ENCODE measurements at regions not wholly inside any gene's neighbourhood (a gene's known extent, or its start where the extent isn't known, plus 50 kb on each side); places are given as distances from the start of the nearest gene placed in this dataset.

DNA sequence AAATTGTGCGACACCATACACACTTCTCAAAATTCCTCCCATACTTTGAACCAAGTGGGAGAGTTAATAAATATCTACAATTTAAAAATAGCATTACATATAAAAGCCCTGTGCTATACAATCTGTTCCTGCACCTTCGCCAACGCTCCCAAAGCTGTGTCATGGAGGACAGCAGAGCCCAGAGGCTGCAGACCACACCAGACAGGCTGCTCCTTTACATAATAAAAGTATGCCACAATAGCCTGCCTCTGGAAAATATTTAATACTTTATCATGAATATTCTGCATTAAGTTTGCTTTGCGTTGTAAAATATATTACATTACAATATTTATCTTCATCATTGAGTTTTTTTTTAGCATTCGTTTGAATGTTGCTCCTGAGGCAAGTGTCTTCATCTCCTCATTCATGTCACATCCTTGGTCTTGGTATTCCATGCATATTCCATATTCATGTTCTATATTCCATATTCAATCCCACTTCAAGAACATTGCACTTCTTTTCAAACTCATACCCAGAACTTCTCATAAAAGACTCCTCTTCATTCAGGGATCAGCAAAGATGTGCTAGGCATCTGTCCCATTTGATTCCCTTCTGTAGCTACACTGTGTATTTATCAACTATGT lies 663.9 kb downstream of the POM121L12 start:
- no peak for DNase-seq (ENCODE audit: low spot score)

GRCh38 chr7:53719122-53719521 lies 683.7 kb downstream of the POM121L12 start:
- DNase-seq (ENCODE audit: low spot score): no peak

GRCh38 chr7:53740971-53741370 lies 705.5 kb downstream of the POM121L12 start:
- DNase-seq (ENCODE audit: low spot score): no peak

DNA sequence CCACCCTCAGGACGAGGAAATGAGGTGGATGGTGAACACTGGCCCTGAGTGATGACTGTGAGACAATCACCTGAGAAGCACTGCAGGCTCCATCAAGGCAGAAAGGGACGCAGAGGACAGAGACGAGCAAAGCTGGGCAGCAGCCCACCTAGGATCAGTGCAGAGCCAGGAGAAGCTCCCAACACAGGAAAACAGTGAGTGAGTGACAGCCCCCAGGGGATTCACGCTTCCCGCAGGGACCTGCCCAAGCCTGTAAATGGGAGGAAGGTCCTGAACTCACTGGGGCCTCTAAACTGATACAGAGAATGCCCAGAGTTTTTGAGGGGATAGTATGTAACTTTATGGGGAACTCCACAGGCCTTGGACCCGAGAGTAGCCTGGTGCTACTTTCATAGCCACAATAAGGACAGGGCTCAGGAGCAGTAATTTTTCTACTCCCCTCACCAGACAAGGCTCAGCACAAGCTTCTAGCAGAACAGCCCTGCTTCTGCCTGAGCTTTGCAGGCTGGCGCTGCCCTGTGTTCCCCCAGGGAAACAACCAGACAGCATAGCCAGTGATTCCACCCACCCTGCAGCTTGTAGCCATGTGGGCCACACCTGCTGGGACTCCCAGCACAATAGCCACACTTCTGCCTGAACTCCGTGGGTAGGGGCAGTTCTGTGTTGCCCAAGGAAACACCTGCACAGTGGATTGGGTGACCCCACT lies 708.4 kb downstream of the POM121L12 start:
- DNase-seq (ENCODE audit: low spot score): no peak

- no peak for DNase-seq (ENCODE audit: low spot score)
These were observed 708.9 kb downstream of the POM121L12 start for GRCh38 chr7:53744403-53744760.

DNA sequence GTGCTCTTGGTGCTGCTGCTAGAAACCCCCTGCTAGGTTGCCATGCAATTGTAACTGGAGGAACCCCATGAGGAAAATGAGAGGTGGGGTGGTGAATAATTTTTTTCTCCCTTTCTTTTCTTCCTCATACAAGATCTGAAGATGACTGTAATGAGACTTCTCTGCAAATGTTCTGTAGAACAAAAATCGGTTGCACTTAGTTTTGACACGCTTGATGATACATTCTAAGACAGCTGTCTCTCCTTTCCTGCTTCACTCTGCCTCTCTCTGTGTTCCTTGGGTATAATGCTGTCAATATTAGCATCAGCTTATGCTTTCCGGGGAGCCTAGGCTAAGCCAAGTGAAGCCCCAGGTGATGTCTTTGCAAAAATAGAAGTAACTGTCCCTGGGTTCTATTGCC lies 721.5 kb downstream of the POM121L12 start:
- no peak for DNase-seq (ENCODE audit: low spot score)

GRCh38 chr7:53768186-53768585 lies 732.8 kb downstream of the POM121L12 start:
- no peak for DNase-seq (ENCODE audit: low spot score)

- no peak for DNase-seq (ENCODE audit: low spot score)
These were observed 736.3 kb downstream of the POM121L12 start for GRCh38 chr7:53771701-53772100.

DNA sequence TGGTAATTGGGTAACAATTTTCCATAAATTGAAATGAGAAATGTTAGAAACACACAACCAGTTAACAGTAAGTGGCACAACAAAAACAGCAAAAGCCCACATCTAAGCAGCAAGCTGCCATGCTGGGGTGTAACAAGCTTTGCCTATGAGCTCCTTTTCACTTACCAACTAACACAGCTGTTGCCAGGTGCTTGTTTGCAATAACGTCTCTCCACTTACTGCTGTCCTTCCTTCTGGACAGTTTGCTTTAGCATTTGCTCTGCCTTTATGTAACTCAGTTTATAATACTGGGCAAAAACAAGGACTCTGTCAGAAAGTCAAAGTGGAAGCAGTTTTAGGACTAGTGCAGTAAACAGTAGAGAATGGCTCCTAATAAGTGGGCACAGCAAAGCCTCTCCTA lies 740.9 kb downstream of the POM121L12 start:
- no peak for DNase-seq (ENCODE audit: low spot score)

DNA sequence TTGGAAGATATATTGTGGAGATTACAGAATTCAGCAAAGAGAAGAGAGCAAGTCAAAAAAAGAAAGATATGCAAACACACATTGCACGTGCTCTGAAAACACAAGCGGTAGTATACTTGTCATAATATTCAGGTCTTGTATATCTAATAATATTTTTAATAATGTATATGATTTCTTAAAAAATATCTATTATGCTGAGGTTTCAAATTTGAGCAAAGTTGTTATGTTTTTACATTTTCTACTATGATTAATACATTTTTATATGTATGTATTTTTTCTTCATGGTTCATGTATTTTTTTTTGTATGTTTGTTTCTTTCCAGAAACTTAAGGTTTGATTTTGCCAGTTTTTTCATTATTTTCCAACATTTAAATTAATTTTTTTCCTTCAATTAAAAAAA lies 752.4 kb upstream of the VSTM2A start:
- no peak for DNase-seq (ENCODE audit: low spot score)

- DNase-seq (ENCODE audit: low spot score): no peak
These were observed 747.4 kb upstream of the VSTM2A start for GRCh38 chr7:53794816-53795215.

- no peak for DNase-seq (ENCODE audit: low spot score)
These were observed 741.4 kb upstream of the VSTM2A start for GRCh38 chr7:53800746-53801145.

GRCh38 chr7:53806119-53806518 lies 736.1 kb upstream of the VSTM2A start:
- no peak for DNase-seq (ENCODE audit: low spot score)

- peak; percentile 72 for DNase-seq (ENCODE audit: low spot score)
These were observed 730.6 kb upstream of the VSTM2A start for GRCh38 chr7:53811555-53812079.

DNA sequence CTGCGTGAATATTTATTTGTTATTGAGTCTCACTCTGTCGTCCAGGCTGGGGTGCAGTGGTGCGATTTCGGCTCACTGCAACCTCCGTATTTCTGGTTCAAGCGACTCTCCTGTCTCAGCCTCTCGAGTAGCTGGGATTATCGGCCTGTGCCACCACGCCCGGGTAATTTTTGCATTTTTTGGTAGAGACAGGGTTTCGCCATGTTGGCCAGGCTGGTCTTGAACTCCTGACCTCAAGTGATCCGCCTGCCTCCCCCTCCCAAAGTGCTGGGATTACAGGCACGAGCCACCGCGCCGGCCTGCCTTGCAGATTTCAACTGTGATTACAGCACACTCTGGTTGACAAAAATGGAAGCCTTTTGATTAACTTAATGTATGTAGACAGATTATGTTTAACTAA lies 730.0 kb upstream of the VSTM2A start:
- no peak for DNase-seq (ENCODE audit: low spot score)

- DNase-seq (ENCODE audit: low spot score): no peak
These were observed 706.9 kb upstream of the VSTM2A start for GRCh38 chr7:53835301-53835700.

DNA sequence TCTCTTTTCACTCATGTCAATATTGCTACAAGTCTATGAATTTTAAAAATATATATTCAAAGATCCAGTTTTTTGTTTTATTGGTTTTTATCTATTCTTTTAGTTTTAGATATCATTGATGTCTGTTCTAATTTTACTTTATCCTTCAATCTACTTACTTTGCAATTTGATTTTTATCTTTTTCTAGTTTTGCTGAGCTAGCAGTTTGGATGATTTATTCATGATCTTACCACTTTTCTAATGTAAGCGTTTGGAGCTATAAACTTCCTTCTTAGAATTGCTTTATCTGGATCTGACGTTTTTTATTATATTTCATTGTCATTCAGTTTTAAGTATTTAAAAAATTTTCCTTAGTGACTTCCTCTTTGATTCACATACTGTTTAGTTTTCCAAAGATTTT lies 664.5 kb upstream of the VSTM2A start:
- no peak for DNase-seq (ENCODE audit: low spot score)

DNA sequence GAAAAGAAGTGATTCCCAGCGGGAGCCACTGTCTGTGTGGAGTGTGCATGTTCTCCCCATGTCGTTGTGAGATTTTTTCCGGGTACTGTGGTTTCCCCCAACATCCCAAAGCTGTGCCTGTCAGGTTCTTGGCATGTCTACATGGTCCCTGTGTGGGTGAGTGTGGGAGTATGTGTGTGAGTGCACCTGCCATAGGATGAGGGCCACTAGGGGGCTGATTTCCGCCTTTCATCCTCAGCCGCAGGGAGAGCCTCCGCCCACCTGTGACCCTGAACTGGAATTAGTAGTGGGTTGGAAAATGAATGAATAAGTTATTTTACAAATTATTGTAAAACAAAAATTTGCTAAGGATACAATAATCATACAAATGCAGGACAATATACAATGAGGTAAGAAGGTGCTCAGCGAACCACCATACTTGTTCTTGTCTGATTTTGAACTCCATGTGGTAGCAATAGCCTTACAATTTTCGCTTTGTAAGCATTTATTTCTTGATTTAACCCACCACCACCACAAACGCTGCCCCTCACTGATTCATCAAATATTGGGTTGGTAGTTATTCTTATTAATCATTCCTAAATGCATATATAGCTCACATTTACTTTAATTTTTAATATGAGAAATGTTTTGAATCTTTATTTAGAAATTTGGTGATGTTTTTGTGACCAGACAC lies 641.2 kb upstream of the VSTM2A start:
- DNase-seq (ENCODE audit: low spot score): no peak

DNA sequence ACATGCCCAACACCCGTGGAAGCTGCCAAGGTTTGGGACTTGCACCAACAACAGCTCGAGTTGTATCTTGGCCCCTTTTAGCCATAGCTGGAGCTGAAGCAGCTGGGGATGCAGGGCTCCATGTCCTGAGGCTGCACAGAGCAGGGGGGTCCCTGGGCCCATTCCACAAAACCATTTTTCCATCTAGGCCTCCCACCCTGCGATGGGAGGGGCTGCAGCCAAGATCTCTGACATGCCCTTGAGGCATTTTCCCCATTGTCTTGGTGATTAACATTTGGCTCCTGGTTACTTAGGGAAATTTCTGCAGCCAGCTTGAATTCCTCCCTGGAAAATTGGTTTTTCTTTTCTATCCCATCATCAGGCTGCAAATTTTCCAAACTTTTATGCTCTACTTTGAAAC lies 637.8 kb upstream of the VSTM2A start:
- no peak for DNase-seq (ENCODE audit: low spot score)

- DNase-seq (ENCODE audit: low spot score): no peak
These were observed 624.5 kb upstream of the VSTM2A start for GRCh38 chr7:53917637-53918036.

GRCh38 chr7:53920011-53920410 lies 622.2 kb upstream of the VSTM2A start:
- DNase-seq (ENCODE audit: low spot score): no peak

DNA sequence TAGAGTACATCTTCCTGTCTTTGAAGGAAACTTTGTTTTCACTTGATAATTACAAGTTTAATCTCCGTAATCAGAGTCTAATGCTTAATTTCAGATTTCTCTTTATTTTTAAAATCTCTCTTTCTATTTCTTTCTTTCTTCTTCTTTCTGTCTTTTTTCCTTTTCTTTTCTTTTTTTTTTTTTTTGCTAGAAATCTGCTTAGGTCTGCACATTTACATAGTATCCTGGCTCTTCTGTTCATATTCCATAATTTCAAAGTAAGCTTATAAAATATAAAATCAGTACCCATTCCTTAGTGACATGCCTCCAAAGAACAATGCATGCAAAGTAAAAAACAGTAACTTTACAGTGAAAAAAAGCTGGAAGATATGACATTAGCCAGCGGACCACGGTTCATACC lies 601.7 kb upstream of the VSTM2A start:
- no peak for DNase-seq (ENCODE audit: low spot score)

DNA sequence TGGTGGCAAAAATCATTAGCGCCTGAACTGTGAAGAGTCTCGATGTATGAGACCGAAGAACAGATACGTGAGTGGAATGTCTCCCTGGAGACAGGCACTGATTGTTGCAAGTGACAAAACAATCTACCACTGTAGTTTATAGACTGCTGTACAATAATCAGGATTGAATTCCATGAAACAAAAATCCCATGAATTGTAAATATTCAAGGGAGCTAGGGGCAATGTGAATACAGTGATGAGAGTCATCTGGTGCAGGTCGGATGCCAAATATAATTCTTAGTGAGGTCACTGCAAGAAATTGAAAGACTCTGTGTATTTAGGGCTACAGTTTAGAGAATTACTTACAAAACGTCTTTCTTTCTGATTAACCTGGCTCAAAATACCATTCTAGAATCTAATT lies 594.4 kb upstream of the VSTM2A start:
- DNase-seq (ENCODE audit: low spot score): no peak

Data from HuH-7.5 (cell line).